ENCODE measurements at regions not wholly inside any gene's neighbourhood (a gene's known extent, or its start where the extent isn't known, plus 50 kb on each side); places are given as distances from the start of the nearest gene placed in this dataset.
"Not testable (repeated sequence)": the region's sequence is repeated elsewhere in the genome, so short reads cannot be mapped to it uniquely, and the experiment has no call there.

DNA sequence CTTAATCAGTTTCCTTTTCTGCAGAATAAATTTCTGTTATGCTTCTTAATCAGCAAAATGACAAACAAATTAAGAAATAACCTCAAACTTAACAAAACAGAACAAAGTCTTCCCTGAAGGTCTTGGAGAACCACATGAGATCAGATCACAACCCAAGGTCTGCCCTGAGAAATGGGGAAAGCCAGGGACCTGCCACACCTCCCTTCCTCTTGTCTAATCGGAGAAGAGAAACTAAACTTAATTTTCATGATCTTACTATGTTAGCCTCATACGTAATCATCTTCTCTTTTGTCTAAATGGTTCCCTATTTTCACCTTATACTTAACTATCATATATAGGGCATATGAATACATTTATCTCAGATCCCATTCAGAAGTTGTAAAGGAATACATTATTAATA is 405.4 kb upstream of the SPATA31A3 start:
- not testable (repeated sequence) for H3K36me3 ChIP-seq; H3K27me3 ChIP-seq; H3K9me3 ChIP-seq; H3K4me3 ChIP-seq; DNase-seq (ENCODE audit: low spot score in 2 of 2); H3K4me1 ChIP-seq; H3K27ac ChIP-seq
- WGBS, result 48% methylated on average over 2 of the region's 2 CpGs

DNA sequence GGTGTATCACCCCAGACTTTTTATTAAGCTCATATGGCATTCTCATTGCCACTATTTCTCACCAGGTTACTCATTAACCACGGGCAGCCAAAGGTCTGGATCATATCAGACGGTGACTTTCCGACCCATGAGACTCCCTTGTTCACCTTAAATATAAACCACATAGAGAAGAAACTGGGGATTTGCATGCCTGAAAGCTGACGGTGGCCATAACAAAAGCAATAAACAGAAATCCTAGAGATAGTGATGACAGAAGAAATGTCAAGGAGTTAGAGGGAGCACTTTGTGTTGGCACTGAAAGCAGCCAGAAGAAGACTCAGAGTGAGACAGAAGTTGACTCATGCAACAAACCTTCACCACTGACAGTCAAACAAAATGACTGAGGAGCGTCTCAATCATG is 402.4 kb upstream of the SPATA31A3 start:
- not testable (repeated sequence) for H3K4me1 ChIP-seq; H3K36me3 ChIP-seq; DNase-seq (ENCODE audit: low spot score in 2 of 2); H3K27ac ChIP-seq; H3K4me3 ChIP-seq; H3K27me3 ChIP-seq; H3K9me3 ChIP-seq
- WGBS, result no CpG with 5 or more reads among the region's 5 CpGs

DNA sequence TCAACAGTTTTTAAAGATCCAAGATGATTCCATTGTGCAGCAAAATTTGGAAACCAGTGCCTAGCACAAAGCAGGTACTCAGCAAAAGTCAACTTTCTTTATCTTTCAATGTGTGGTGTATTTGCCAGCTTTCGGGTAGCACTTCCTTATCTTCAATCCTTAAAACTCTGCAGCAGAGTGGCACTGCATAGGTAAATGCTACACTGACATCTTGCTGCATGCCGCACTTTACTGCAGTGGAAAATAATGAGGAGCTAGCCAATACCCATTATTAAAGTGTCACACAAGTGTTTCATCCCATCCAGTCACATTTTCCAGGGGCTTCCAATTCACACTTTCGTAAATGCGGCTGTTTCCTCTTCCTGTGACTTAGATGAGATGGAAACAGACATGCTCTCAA is 401.7 kb upstream of the SPATA31A3 start:
- no CpG with 5 or more reads among the region's 4 CpGs for WGBS
- not testable (repeated sequence) for H3K36me3 ChIP-seq

DNA sequence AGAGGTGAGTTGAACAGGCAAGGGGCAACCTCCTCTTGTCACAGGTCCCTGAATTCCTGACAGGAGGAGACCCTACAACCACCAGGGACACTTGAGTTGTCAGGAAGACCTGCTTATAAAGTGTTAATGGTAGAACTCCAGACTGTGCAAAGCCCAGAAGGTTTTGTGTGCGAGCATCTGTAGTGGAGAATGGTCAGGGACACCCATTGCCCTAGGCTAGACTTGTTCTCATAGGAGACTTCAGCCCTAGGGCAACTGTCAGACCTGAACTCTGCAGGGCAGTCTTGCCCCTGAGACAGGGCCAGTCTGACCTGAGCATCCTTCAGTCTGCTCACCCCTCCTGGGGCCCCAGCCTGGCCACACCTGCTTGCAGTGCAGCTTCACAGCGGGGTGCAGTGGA is 377.3 kb upstream of the SPATA31A3 start:
- H3K27me3 ChIP-seq; H3K4me3 ChIP-seq; H3K4me1 ChIP-seq; H3K27ac ChIP-seq; DNase-seq (ENCODE audit: low spot score in 2 of 2); H3K36me3 ChIP-seq; H3K9me3 ChIP-seq: not testable (repeated sequence)
- WGBS, result no CpG with 5 or more reads among the region's 2 CpGs

More for the DNA sequence above, 401.7 kb upstream of the SPATA31A3 start:
- not testable (repeated sequence) for H3K9me3 ChIP-seq; H3K27ac ChIP-seq; DNase-seq (ENCODE audit: low spot score in 2 of 2); H3K27me3 ChIP-seq; H3K4me3 ChIP-seq; H3K4me1 ChIP-seq

DNA sequence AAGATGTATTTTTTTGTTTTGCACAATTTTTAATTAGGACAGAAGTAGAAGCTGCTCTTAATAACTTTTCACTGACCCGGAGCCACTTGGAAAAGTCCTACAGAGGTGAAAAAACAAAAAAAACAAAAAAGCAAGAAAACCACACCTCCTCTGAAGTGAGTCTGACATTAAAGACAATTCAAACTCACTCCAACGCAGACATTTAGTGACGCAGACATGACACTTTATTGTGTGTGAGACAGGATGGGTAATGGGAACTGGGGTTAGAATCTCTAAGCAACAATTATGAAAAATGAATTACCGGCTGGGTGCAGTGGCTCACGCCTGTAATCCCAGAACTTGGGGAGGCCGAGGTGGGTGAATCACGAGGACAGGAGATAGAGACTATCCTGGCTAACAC is 370.0 kb upstream of the SPATA31A3 start:
- not testable (repeated sequence) for H3K36me3 ChIP-seq; H3K27ac ChIP-seq; H3K27me3 ChIP-seq; H3K9me3 ChIP-seq; H3K4me1 ChIP-seq; H3K4me3 ChIP-seq; DNase-seq (ENCODE audit: low spot score in 2 of 2)
- no CpG with 5 or more reads among the region's 7 CpGs for WGBS

DNA sequence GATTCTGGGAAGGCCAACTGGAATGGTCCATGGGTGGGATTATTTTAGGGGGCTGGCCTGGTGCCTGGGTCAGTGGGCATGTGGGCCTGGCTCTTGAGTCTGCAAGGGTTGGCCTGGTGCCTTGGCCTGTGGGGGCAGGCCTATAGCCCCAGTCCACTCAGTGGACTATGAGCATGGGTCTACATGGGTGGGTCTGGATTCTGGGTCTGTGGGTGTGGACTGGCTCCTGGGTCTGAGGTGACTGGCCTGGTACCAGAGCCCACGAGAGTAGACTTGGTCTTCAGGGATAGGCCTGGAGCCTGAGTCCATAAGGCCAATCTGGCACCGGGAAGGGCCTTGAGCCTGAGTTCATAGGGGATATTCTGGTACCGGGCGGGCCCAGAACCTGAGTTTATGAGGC is 361.6 kb upstream of the SPATA31A3 start:
- H3K27ac ChIP-seq, result not testable (repeated sequence)
- no CpG with 5 or more reads among the region's 4 CpGs for WGBS

DNA sequence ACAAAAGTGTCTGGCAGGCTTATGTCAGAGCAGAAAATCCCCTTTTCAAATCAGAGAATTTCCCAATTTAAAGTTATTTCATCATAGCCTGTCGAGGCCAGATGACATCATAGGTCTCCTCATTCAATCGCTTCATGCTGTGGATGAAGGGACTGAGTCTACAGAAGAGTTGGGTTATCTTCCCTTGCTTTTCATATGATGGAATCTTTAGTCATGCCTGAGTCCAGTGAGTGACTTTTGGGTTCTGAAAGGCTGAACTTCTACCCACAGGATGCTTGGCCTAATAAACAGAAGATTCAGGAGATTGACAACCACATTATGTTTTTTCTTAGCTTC is 357.0 kb upstream of the SPATA31A3 start:
- H3K27me3 ChIP-seq; H3K4me1 ChIP-seq; H3K36me3 ChIP-seq; DNase-seq (ENCODE audit: low spot score in 2 of 2); H3K4me3 ChIP-seq; H3K27ac ChIP-seq; H3K9me3 ChIP-seq: not testable (repeated sequence)
- WGBS, result no CpG with 5 or more reads among the region's 2 CpGs

More for the DNA sequence above, 361.6 kb upstream of the SPATA31A3 start:
- DNase-seq (ENCODE audit: low spot score in 2 of 2); H3K36me3 ChIP-seq; H3K4me1 ChIP-seq; H3K9me3 ChIP-seq; H3K4me3 ChIP-seq; H3K27me3 ChIP-seq: not testable (repeated sequence)

DNA sequence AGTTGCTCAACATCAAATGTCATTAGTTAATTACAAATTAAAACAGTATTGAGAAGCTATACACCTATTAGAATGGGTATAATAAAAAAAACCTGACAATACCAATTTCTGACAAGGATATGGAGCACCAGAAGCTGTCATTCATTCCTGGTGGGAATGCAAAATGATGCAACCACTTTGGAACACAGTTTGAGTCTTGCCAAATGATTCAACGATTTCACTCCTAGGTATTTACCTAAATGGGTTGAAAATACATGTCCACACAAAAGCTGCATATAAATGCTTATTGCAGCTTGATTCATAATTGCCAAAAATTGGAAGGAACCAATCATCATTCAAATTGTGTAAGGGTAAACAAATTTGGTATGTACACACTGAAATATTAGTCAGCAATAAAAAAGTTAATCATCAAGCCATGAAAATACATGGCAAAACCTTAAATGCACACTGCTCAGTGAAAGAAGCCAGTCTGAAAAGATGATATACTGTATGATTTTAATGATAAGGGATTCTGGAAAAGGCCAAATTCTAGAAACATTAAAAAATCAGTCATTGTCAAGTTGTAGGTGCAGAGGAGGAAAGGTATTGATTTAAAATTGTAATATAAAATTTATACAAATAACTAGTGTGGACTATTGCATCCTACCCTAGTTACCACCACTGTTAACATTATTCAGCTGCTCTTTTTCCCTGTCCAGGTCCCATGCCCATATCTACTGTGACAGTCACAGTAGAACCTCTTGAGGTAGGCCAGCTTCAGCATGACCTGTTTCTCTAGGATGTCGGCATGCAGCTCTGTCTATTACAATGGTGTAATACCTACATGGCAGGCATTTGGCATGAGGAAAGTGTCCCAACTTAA is 356.4 kb upstream of the SPATA31A3 start:
- H3K27me3 ChIP-seq, result not testable (repeated sequence)

DNA sequence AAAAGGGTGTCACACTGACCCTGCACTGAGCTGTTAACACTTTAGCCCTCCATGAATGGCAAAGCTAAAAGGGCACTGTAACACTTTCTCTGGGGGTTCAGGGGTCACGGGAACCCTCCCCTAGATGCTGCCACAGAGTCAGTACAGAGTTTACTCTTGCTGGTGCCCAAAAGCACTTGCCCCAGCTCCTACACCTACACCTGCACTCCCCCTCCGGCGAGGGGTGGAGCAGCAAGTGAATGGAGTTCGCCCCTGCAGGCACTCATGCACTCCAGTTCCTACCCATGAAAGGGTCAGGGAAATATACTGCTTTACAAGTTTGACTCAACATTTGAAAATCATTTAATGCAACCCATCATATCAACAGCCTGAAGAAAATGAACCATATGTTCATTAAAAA is 355.7 kb upstream of the SPATA31A3 start:
- H3K9me3 ChIP-seq; DNase-seq (ENCODE audit: low spot score in 2 of 2); H3K27me3 ChIP-seq; H3K36me3 ChIP-seq; H3K27ac ChIP-seq; H3K4me1 ChIP-seq; H3K4me3 ChIP-seq: not testable (repeated sequence)
- no CpG with 5 or more reads among the region's 4 CpGs for WGBS

More for the DNA sequence above, 356.4 kb upstream of the SPATA31A3 start:
- WGBS, result no CpG with 5 or more reads among the region's 2 CpGs
- H3K36me3 ChIP-seq; DNase-seq (ENCODE audit: low spot score in 2 of 2); H3K9me3 ChIP-seq; H3K27ac ChIP-seq; H3K4me3 ChIP-seq; H3K4me1 ChIP-seq: not testable (repeated sequence)

DNA sequence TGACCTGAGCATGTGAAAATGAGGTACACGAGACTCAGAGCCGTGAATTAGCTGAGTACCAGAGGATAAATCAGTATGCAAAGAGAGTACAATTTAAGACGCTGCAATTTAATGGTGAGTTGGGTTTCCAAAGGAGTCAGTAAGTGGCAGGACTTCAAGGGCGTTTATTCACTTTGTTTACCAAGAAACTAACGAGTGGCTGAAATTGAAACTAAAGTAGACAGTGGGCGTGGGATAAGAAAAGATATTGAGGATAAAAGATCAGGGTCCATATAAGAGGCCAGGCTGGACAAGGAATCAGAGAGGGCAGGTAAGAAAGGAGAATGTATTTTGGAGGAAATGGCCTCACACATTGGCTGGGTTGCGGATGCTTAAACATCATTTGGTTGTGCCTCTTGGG is 346.9 kb upstream of the SPATA31A3 start:
- DNase-seq (ENCODE audit: low spot score in 2 of 2), result not testable (repeated sequence)
- no CpG with 5 or more reads among the region's 7 CpGs for WGBS

DNA sequence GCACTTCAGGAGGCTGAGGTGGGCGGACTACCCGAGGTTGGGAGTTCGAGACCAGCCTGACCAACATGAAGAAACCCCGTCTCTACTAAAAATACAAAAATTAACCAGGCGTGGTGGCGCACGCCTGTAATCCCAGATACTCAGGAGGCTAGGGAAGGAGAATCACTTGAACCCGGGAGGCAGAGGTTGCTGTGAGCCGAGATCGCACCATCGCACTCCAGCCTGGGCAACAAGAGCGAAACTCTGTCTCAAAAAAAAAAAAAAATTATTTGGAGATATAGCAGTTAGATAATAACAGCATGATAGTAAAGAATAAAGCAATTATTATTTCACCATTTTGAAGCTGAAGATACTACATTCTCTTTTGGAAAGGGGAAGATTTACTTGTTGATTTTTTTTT is 345.9 kb upstream of the SPATA31A3 start:
- H3K4me3 ChIP-seq, H3K27ac ChIP-seq, H3K27me3 ChIP-seq, H3K9me3 ChIP-seq, H3K4me1 ChIP-seq, H3K36me3 ChIP-seq: not testable (repeated sequence)
- DNase-seq (ENCODE audit: low spot score in 2 of 2), result peak in 1 of 2 donors; percentile 1
- WGBS, result no CpG with 5 or more reads among the region's 12 CpGs

More for the DNA sequence above, 346.9 kb upstream of the SPATA31A3 start:
- H3K4me3 ChIP-seq, H3K27ac ChIP-seq, H3K36me3 ChIP-seq, H3K9me3 ChIP-seq, H3K4me1 ChIP-seq, H3K27me3 ChIP-seq: not testable (repeated sequence)

DNA sequence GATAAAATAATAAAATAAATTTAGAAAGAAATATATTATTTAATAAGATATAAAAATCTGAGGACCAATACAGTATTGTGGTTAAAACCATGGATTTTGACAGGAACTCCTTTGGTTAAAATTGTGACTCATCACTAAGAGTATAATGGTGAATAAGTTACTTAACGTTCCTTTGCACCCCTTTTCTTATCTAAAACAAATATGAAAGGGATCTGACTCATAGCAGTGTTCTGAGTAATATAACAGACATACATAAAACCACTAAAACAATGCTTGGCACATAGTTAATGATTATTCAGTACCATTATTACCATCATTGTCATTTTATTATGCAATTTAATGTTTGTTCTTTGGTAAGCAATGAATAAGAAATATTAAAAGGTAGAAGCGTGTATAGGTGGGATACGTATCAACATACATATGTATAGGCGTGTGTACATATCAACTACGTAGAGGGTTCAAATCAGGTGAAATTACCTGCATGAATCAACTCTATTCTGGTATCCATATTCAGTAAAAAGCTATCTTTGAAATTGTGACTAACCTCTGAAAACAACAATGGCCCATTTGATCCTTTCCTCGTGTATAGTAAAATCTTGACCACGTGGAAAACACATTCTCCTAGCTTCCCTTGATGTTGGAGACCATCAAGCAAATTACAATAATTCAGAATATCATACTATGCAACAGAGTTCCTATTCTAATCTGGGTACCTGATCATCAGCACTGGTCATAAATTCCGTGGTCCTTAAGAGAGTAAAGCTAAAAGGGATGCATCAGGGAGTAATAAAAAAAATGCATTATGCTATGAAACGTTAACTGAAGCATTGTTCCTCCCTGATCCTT is 342.6 kb upstream of the SPATA31A3 start:
- not testable (repeated sequence) for H3K27ac ChIP-seq; DNase-seq (ENCODE audit: low spot score in 2 of 2); H3K36me3 ChIP-seq; H3K4me3 ChIP-seq; H3K9me3 ChIP-seq; H3K27me3 ChIP-seq; H3K4me1 ChIP-seq
- no CpG with 5 or more reads among the region's 9 CpGs for WGBS

DNA sequence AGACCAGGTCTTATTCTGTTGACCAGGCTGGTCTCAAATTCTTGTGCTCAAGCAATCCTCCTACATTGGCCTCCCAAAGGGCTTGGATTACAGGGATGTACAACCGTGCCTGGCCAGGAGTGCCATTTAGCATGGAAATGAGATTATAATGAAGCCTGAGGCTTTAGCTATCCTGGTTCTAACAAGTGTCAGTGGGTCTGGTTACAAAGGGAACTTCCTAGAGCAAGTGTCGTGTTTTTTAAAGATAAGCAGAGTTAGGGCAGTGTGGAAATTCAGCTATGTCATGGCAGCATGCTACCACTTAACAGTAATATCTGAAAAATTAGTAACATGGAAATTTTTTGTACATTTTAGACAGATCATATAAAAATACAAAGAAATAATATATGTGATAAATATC is 339.3 kb upstream of the SPATA31A3 start:
- H3K27ac ChIP-seq; H3K9me3 ChIP-seq; H3K36me3 ChIP-seq; H3K4me1 ChIP-seq; H3K4me3 ChIP-seq; DNase-seq (ENCODE audit: low spot score in 2 of 2); H3K27me3 ChIP-seq: not testable (repeated sequence)
- no CpG with 5 or more reads among the region's 2 CpGs for WGBS

DNA sequence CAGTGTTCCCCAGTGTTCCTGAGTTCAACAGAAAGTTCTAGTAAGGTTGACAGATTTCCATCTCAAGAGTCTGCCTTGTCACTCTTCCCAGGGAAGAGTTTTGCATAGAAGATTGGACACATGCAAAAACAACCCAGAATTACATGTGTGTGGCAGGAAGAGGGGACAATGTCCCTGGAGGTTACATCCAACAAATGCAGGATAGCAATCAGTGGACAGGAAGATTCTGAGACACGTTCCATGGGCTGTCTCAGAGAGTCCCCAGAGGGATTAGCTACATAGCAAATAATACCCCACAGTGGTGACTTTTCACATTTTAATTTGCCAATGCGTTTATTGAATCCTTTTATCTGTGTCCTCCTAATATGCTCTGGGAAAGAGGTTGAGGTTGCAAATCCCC is 321.1 kb upstream of the SPATA31A3 start:
- WGBS, result no CpG with 5 or more reads among the region's 2 CpGs
- not testable (repeated sequence) for H3K4me1 ChIP-seq; H3K27me3 ChIP-seq; H3K4me3 ChIP-seq; H3K36me3 ChIP-seq; DNase-seq (ENCODE audit: low spot score in 2 of 2); H3K27ac ChIP-seq; H3K9me3 ChIP-seq
